SK-N-SH (cell line): ENCODE measurements at regions not wholly inside any gene's neighbourhood (a gene's known extent, or its start where the extent isn't known, plus 50 kb on each side); places are given as distances from the start of the nearest gene placed in this dataset.

ENCODE experiments used
- CTCF ChIA-PET: fragments of 300-600, 350-600 bp; formaldehyde crosslinking; extraction: SDS; loops from one replicate; lab custom pipeline; 2021; lab: Yijun Ruan, JAX
- POLR2A ChIA-PET: fragments of 350-600 bp; sonication (Branson Sonifier 250); formaldehyde crosslinking; extraction: SDS; loops from one replicate; lab custom pipeline; 2020; ENCODE audit warnings: antibody characterized with exemption, inconsistent platforms; lab: Yijun Ruan, JAX
- DNase-seq: peaks from one replicate; pipeline ENCODE4 v3.0.0; 2012
- H2AFZ ChIP-seq: fragments of 200-600 bp; sonication (generic); 2 replicates; pipeline ENCODE4 v1.8.1; 2016; ENCODE audit warnings: antibody characterized with exemption, mild to moderate bottlenecking, low read depth
- H3F3A ChIP-seq: fragments of 200-600 bp; sonication (generic); replicated peaks from 2 replicates; pipeline ENCODE3; 2016; ENCODE audit warnings: antibody characterized with exemption, mild to moderate bottlenecking; ENCODE audit not compliant: insufficient read depth
- H3K27ac ChIP-seq, 2 experiments: fragments of 200-500 bp in 1 of 2; fragments of 200-600 bp in 1 of 2; sonication (Bioruptor generic) in 1 of 2; sonication (generic), shearing (Covaris generic) in 1 of 2; 2 replicates each; pipeline versions ENCODE4 v1.5.1 to v1.6.1; 2014 to 2016; ENCODE audit warnings: low read depth in 2 of 2, inconsistent platforms in 1 of 2, low read length in 1 of 2, mild to moderate bottlenecking in 1 of 2, mixed read lengths in 1 of 2
- H3K27me3 ChIP-seq: fragments of 200-600 bp; sonication (generic), shearing (Covaris generic); 2 replicates; pipeline ENCODE4 v1.6.1; 2016; ENCODE audit warnings: mixed run types; ENCODE audit not compliant: insufficient read depth
- H3K36me3 ChIP-seq, 2 experiments: fragments of 200-500 bp in 1 of 2; fragments of 200-600 bp in 1 of 2; sonication (Bioruptor generic) in 1 of 2; sonication (generic) in 1 of 2; replicated peaks in 1 of 2; 2 replicates each; pipeline versions ENCODE3 to v1.5.1; 2014 to 2016; ENCODE audit warnings: low read length in 1 of 2, mild to moderate bottlenecking in 1 of 2; ENCODE audit not compliant: insufficient read depth in 2 of 2, control insufficient read depth in 1 of 2
- H3K4me1 ChIP-seq, 2 experiments: fragments of 200-500 bp in 1 of 2; fragments of 200-600 bp in 1 of 2; sonication (Bioruptor generic) in 1 of 2; sonication (generic), shearing (Covaris generic) in 1 of 2; 2 replicates each; pipeline versions ENCODE4 v1.5.1 to v1.6.1; 2014 to 2016; ENCODE audit warnings: low read depth in 1 of 2, low read length in 1 of 2, mixed run types in 1 of 2; ENCODE audit not compliant: insufficient read depth in 2 of 2, control insufficient read depth in 1 of 2
- H3K4me2 ChIP-seq: fragments of 200-600 bp; sonication (generic), shearing (Covaris generic); 2 replicates; pipeline ENCODE4 v1.6.1; 2017; ENCODE audit warnings: mixed run types
- H3K4me3 ChIP-seq, 2 experiments: fragments of 200-500 bp in 1 of 2; fragments of 200-600 bp in 1 of 2; sonication (Bioruptor generic) in 1 of 2; sonication (generic), shearing (Covaris generic) in 1 of 2; 2 replicates each; pipeline versions ENCODE4 v1.5.1 to v1.8.1; 2014 to 2016; ENCODE audit warnings: low read depth in 2 of 2, inconsistent platforms in 1 of 2, low read length in 1 of 2, mild to moderate bottlenecking in 1 of 2, mixed read lengths in 1 of 2, moderate library complexity in 1 of 2
- H3K79me2 ChIP-seq: fragments of 200-600 bp; sonication (generic); 2 replicates; pipeline ENCODE4 v1.8.1; 2017; ENCODE audit warnings: mild to moderate bottlenecking; ENCODE audit not compliant: insufficient read depth
- H3K9ac ChIP-seq: fragments of 200-600 bp; sonication (generic); 2 replicates; pipeline ENCODE4 v1.6.1; 2017; ENCODE audit warnings: mixed run types
- H3K9me2 ChIP-seq: fragments of 200-600 bp; sonication (generic); 2 replicates; pipeline ENCODE4 v1.6.1; 2017; ENCODE audit warnings: mixed run types
- H3K9me3 ChIP-seq: fragments of 200-600 bp; sonication (generic); 2 replicates; pipeline ENCODE4 v1.6.1; 2017; ENCODE audit warnings: mixed run types, mild to moderate bottlenecking, moderate library complexity
- H4K20me1 ChIP-seq: fragments of 200-600 bp; sonication (generic); 2 replicates; pipeline ENCODE4 v1.6.1; 2017; ENCODE audit warnings: mild to moderate bottlenecking, mixed run types; ENCODE audit not compliant: insufficient read depth
- CTCF ChIP-seq: fragments of 200-600 bp; sonication (generic); IDR thresholded peaks from 2 replicates; pipeline ENCODE4 v1.6.1; 2017; ENCODE audit warnings: antibody characterized with exemption, mild to moderate bottlenecking, moderate library complexity
- ELF1 ChIP-seq: IDR thresholded peaks from 2 replicates; pipeline ENCODE4 v1.4.0; 2012
- FOSL2 ChIP-seq: IDR thresholded peaks from 2 replicates; pipeline ENCODE4 v1.4.0; 2012; ENCODE audit warnings: low read depth, mild to moderate bottlenecking, moderate library complexity, borderline replicate concordance
- FOXJ3 ChIP-seq: sonication (generic); formaldehyde crosslinking; IDR thresholded peaks from 2 replicates; pipeline ENCODE4 v1.5.1; 2020; ENCODE audit warnings: mild to moderate bottlenecking, missing genetic modification reagents
- GATA2 ChIP-seq: sonication (generic); formaldehyde crosslinking; IDR thresholded peaks from 2 replicates; pipeline ENCODE4 v1.5.0; 2020; ENCODE audit warnings: mild to moderate bottlenecking, missing genetic modification reagents
- IRF3 ChIP-seq: fragments of 150-350 bp; IDR thresholded peaks from 2 replicates; pipeline ENCODE4 v1.6.1; 2016; ENCODE audit warnings: mild to moderate bottlenecking, low read depth, low read length
- MAX ChIP-seq: IDR thresholded peaks from 2 replicates; pipeline ENCODE4 v1.4.0; 2012; ENCODE audit warnings: low read depth
- MEF2A ChIP-seq: IDR thresholded peaks from 2 replicates; pipeline ENCODE4 v1.4.0; 2012; ENCODE audit warnings: low read depth, borderline replicate concordance
- MXI1 ChIP-seq: IDR thresholded peaks from 2 replicates; pipeline ENCODE4 v1.6.1; 2012; ENCODE audit warnings: mild to moderate bottlenecking, low read depth, low read length, improper control_type of control experiment
- PBX3 ChIP-seq: IDR thresholded peaks from 2 replicates; pipeline ENCODE4; 2012
- RCOR1 ChIP-seq: fragments of 150-350 bp; IDR thresholded peaks from 2 replicates; pipeline ENCODE4 v1.6.1; 2017; ENCODE audit warnings: antibody characterized with exemption, low read length
- RXRA ChIP-seq: IDR thresholded peaks from 2 replicates; pipeline ENCODE4 v1.4.0; 2012; ENCODE audit warnings: low read depth, mild to moderate bottlenecking, borderline replicate concordance
- SIN3A ChIP-seq: IDR thresholded peaks from 2 replicates; pipeline ENCODE4 v1.6.1; 2012; ENCODE audit warnings: low read depth, mild to moderate bottlenecking, low read length, moderate library complexity, borderline replicate concordance
- WGBS: methylation state at CpG from one replicate; pipeline ENCODE4 v1.1.6; 2017; ENCODE audit warnings: low lambda C conversion rate; 5-methylcytosine and 5-hydroxymethylcytosine counted together
- TF ChIP-seq, protein P1 (sequence below): IDR thresholded peaks from 2 replicates; pipeline ENCODE4 v1.4.0; 2012; ENCODE audit warnings: low read depth, borderline replicate concordance

DNA sequence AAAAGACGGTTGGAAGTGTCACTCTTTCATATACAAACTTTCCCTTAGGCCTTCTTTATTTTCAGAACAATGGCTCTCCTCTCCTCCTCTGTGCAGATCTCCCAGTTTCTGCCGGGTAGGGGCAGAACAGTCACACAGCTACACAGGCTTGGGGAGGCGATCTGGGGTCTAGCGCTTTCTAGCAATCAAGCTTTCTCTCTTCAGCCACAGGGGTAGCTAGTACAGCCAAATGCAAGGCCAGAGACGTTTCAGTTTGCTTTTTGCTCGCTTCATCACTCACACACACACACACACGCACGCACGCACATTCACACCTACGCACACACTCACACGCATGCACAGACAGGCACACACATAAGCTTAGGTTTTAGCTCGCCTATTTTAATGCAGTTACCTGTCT, 104.3 kb downstream of the SPATA19 start:
- no peaks in the 10 kb centered on the region for H3F3A ChIP-seq
- 40% methylated on average over 12 of the region's 12 CpGs for WGBS

More for the DNA sequence above, 104.3 kb downstream of the SPATA19 start:
- CTCF ChIA-PET, result no interaction called here
- Histone ChIP-seq H3K79me2 (no peaks in the 10 kb centered on the region), H3K27me3 (no peaks in the 10 kb centered on the region), H2AFZ (no peak overlapping the region), H3K4me1 (no peaks in the 10 kb centered on the region), H3K27ac (no peak overlapping the region), H4K20me1 (no peaks in the 10 kb centered on the region), H3K9me3 (no peaks in the 10 kb centered on the region), H3K36me3 (no peaks in the 10 kb centered on the region), H3K9me2 (no peaks in the 10 kb centered on the region), H3K4me2 (no peak overlapping the region), H3K9ac (no peak overlapping the region), H3K4me3 (no peak overlapping the region)
- POLR2A ChIA-PET, result no interaction called here
- TF ChIP-seq FOXJ3 (CRISPR knock-in tag), result no peak
- TF ChIP-seq MAX, result no peak
- TF ChIP-seq ELF1, result no peak
- no peak for TF ChIP-seq RXRA
- TF ChIP-seq, protein P1, sequence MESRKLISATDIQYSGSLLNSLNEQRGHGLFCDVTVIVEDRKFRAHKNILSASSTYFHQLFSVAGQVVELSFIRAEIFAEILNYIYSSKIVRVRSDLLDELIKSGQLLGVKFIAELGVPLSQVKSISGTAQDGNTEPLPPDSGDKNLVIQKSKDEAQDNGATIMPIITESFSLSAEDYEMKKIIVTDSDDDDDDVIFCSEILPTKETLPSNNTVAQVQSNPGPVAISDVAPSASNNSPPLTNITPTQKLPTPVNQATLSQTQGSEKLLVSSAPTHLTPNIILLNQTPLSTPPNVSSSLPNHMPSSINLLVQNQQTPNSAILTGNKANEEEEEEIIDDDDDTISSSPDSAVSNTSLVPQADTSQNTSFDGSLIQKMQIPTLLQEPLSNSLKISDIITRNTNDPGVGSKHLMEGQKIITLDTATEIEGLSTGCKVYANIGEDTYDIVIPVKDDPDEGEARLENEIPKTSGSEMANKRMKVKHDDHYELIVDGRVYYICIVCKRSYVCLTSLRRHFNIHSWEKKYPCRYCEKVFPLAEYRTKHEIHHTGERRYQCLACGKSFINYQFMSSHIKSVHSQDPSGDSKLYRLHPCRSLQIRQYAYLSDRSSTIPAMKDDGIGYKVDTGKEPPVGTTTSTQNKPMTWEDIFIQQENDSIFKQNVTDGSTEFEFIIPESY, result no peak
- no peak for TF ChIP-seq SIN3A
- TF ChIP-seq GATA2 (CRISPR knock-in tag), result no peak
- no peak for TF ChIP-seq PBX3
- TF ChIP-seq MXI1, result no peak
- no peak for TF ChIP-seq CTCF
- TF ChIP-seq IRF3, result no peak
- no peak for TF ChIP-seq RCOR1
- no peak for TF ChIP-seq MEF2A
- TF ChIP-seq FOSL2, result no peak
- DNase-seq, result no peak
